K562 (cell line): ENCODE measurements at regions not wholly inside any gene's neighbourhood (a gene's known extent, or its start where the extent isn't known, plus 50 kb on each side); places are given as distances from the start of the nearest gene placed in this dataset.

Experiments
- ATAC-seq: fragments of 200-7000 bp; cut with Tn5 transposase; 3 replicates; pipeline ENCODE4 v1.9.1; 2020; ENCODE audit warnings: moderate library complexity
- BruUV-seq: library from RNA; stranded (reverse); fragments of 400-500 nt; replicated peaks from 2 replicates; lab custom pipeline; 2021; lab: Mats Ljungman, UMichigan
- CTCF ChIA-PET: fragments of 300-600 bp; formaldehyde crosslinking; extraction: SDS; loops from one replicate; lab custom pipeline; 2021; ENCODE audit warnings: low intra/inter-chr PET ratio; lab: Yijun Ruan, JAX
- POLR2A ChIA-PET: fragments of 300-600, 350-650 bp; sonication (Branson Sonifier 250); formaldehyde crosslinking; extraction: SDS; loops from one replicate; lab custom pipeline; 2021; ENCODE audit warnings: antibody characterized with exemption, inconsistent platforms; lab: Yijun Ruan, JAX
- DNase-seq, 4 experiments: peaks; one replicate each; pipeline versions ENCODE4 v3.0.0 to v3.0.0-alpha.2; 2011 to 2018; ENCODE audit warnings: low spot score in 3 of 4, mixed read lengths in 3 of 4; ENCODE audit errors: extremely low read depth in 1 of 4
- FAIRE-seq: peaks from 2 replicates; lab custom pipeline; 2011; peaks lifted over from hg19 to GRCh38; lab: Jason Lieb, UNC
- H2AFZ ChIP-seq: 2 replicates; pipeline ENCODE4 v1.6.0; 2011; ENCODE audit warnings: low read depth, low read length, control low read depth, inconsistent platforms
- H3K27ac ChIP-seq: fragments of 200-600 bp; 3 replicates; pipeline ENCODE4 v1.8.0; 2011; ENCODE audit warnings: low read depth, mild to moderate bottlenecking, control low read depth, inconsistent platforms, low read length, moderate library complexity, mixed read lengths; ENCODE audit errors: extremely low read depth
- H3K27me3 ChIP-seq, 2 experiments: fragments of 300-600 bp in 1 of 2; 2 replicates in 1 of 2; 3 replicates in 1 of 2; pipeline versions ENCODE4 v1.6.0 to v1.8.0; 2011; ENCODE audit warnings: inconsistent platforms in 2 of 2, low read length in 2 of 2, mild to moderate bottlenecking in 1 of 2, mixed read lengths in 1 of 2, moderate library complexity in 1 of 2; ENCODE audit not compliant: control insufficient read depth in 2 of 2, insufficient read depth in 2 of 2
- H3K36me3 ChIP-seq: fragments of 300-600 bp; 3 replicates; pipeline ENCODE4 v1.8.0; 2011; ENCODE audit warnings: mild to moderate bottlenecking, low read length, inconsistent platforms; ENCODE audit not compliant: control insufficient read depth, insufficient read depth
- H3K4me1 ChIP-seq, 2 experiments: fragments of 200-600 bp in 1 of 2; replicated peaks in 1 of 2; 2 replicates in 1 of 2; 3 replicates in 1 of 2; pipeline versions ENCODE4 v1.5.1 to v1.8.0; 2011; ENCODE audit warnings: inconsistent platforms in 2 of 2, low read length in 2 of 2, mild to moderate bottlenecking in 1 of 2, mixed read lengths in 1 of 2, moderate library complexity in 1 of 2; ENCODE audit not compliant: control insufficient read depth in 2 of 2, insufficient read depth in 2 of 2
- H3K4me2 ChIP-seq: 2 replicates; pipeline ENCODE4 v1.6.1; 2011; ENCODE audit warnings: low read length, control low read depth, inconsistent platforms, mixed read lengths; ENCODE audit not compliant: insufficient read depth
- H3K4me3 ChIP-seq: fragments of 200-600 bp; sonication (generic), shearing (Covaris generic); 2 replicates; pipeline ENCODE4 v1.5.1; 2016; ENCODE audit warnings: control low read depth, inconsistent platforms
- H3K79me2 ChIP-seq: fragments of 200-600 bp; 3 replicates; pipeline ENCODE4 v1.8.0; 2011; ENCODE audit warnings: low read length, inconsistent platforms; ENCODE audit not compliant: control insufficient read depth, insufficient read depth
- H3K9ac ChIP-seq, 2 experiments: 2 replicates each; pipeline versions ENCODE4 v1.6.0 to v1.6.1; 2011; ENCODE audit warnings: low read depth in 2 of 2, low read length in 2 of 2, control low read depth in 1 of 2, inconsistent platforms in 1 of 2, mild to moderate bottlenecking in 1 of 2, mixed read lengths in 1 of 2; ENCODE audit not compliant: insufficient read depth in 1 of 2
- H3K9me1 ChIP-seq: one replicate; pipeline ENCODE4 v1.6.0; 2011; ENCODE audit warnings: inconsistent platforms, mild to moderate bottlenecking, low read length, moderate library complexity; ENCODE audit not compliant: control insufficient read depth, insufficient read depth
- H3K9me3 ChIP-seq: replicated peaks from 2 replicates; pipeline ENCODE4 v1.5.1; 2011; ENCODE audit warnings: low read depth, low read length, inconsistent platforms; ENCODE audit not compliant: control insufficient read depth, insufficient read depth
- H4K20me1 ChIP-seq: replicated peaks from 2 replicates; pipeline ENCODE4 v1.6.1; 2011; ENCODE audit warnings: low read length, inconsistent platforms, mixed read lengths; ENCODE audit not compliant: control insufficient read depth, insufficient read depth
- FOSL1 ChIP-seq: fragments of 200-800 bp; sonication (Bioruptor generic); conservative IDR thresholded peaks from 2 replicates; pipeline ENCODE4 v1.6.1; 2016; ENCODE audit warnings: missing genetic modification characterization, missing compliant biosample characterization
- WGBS: fragments of 100-300 bp; shearing (Covaris generic); methylation state at CpG from one replicate; pipeline ENCODE4 v1.1.6; 2016; ENCODE audit warnings: low coverage, mixed read lengths; ENCODE audit not compliant: insufficient coverage; ENCODE audit errors: missing lambda C conversion rate; 5-methylcytosine and 5-hydroxymethylcytosine counted together
- in situ Hi-C: fragments of 300-500 bp; cut with MboI; formaldehyde crosslinking; loops from 4 replicates; pipeline ENCODE4 v1.15.0; 2018; ENCODE audit warnings: inconsistent platforms, mixed read lengths
- intact Hi-C: fragments of 100-400 bp; cut with micrococcal nuclease; formaldehyde crosslinking; loops from 2 replicates; pipeline ENCODE4 v1.14.2; 2022
- TF ChIP-seq, protein P1 (sequence below): fragments of 250-450 bp; sonication (Bioruptor Pico); IDR thresholded peaks from 2 replicates; pipeline ENCODE4 v1.8.0; 2022; ENCODE audit warnings: inconsistent platforms
- TF ChIP-seq, protein P2 (sequence below): fragments of 250-450 bp; sonication (Bioruptor Pico); IDR thresholded peaks from 2 replicates; pipeline ENCODE4 v1.8.0; 2021; ENCODE audit warnings: mild to moderate bottlenecking, moderate library complexity
- TF ChIP-seq, protein P3 (sequence below): fragments of 250-450 bp; sonication (Bioruptor Pico); IDR thresholded peaks from 2 replicates; pipeline ENCODE4 v1.4.0; 2020; ENCODE audit warnings: mild to moderate bottlenecking, moderate library complexity, borderline replicate concordance

DNA sequence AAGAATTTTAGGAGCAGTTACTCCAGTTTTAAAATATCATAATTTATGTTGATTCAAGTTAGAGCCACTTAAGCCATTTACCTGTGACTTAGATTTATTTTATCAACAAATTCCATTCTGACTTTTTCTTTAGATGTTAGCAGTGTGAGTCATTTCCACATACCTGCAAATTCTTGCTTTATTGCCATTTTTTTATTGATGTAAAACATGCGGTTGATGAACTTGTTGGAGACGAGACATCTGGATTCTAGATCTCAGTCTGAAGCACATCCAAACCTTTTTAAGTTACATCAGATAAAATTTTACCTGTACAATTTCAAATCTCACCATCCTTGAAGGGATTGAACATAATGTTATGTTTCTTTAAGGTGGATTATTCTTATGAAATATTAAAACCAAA, 240.9 kb downstream of the IRX1 start:
- POLR2A ChIA-PET, result no interaction called here
- H2AFZ ChIP-seq, result no peak overlapping the region
- no peaks in the 10 kb centered on the region for H3K9me3 ChIP-seq
- H3K79me2 ChIP-seq, result no peaks in the 10 kb centered on the region
- DNase-seq (no peak), ATAC-seq (no peak), FAIRE-seq (no peak)
- BruUV-seq, result no TSS peak
- 17% methylated on average over 2 of the region's 2 CpGs for WGBS
- intact Hi-C loops, result no loop called here
- no peaks in the 10 kb centered on the region for H4K20me1 ChIP-seq
- TF ChIP-seq, protein P1, sequence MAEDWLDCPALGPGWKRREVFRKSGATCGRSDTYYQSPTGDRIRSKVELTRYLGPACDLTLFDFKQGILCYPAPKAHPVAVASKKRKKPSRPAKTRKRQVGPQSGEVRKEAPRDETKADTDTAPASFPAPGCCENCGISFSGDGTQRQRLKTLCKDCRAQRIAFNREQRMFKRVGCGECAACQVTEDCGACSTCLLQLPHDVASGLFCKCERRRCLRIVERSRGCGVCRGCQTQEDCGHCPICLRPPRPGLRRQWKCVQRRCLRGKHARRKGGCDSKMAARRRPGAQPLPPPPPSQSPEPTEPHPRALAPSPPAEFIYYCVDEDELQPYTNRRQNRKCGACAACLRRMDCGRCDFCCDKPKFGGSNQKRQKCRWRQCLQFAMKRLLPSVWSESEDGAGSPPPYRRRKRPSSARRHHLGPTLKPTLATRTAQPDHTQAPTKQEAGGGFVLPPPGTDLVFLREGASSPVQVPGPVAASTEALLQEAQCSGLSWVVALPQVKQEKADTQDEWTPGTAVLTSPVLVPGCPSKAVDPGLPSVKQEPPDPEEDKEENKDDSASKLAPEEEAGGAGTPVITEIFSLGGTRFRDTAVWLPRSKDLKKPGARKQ, result no peak
- TF ChIP-seq, protein P2, sequence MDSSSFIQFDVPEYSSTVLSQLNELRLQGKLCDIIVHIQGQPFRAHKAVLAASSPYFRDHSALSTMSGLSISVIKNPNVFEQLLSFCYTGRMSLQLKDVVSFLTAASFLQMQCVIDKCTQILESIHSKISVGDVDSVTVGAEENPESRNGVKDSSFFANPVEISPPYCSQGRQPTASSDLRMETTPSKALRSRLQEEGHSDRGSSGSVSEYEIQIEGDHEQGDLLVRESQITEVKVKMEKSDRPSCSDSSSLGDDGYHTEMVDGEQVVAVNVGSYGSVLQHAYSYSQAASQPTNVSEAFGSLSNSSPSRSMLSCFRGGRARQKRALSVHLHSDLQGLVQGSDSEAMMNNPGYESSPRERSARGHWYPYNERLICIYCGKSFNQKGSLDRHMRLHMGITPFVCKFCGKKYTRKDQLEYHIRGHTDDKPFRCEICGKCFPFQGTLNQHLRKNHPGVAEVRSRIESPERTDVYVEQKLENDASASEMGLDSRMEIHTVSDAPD (CRISPR knock-in tag), result no peak
- TF ChIP-seq, protein P3, sequence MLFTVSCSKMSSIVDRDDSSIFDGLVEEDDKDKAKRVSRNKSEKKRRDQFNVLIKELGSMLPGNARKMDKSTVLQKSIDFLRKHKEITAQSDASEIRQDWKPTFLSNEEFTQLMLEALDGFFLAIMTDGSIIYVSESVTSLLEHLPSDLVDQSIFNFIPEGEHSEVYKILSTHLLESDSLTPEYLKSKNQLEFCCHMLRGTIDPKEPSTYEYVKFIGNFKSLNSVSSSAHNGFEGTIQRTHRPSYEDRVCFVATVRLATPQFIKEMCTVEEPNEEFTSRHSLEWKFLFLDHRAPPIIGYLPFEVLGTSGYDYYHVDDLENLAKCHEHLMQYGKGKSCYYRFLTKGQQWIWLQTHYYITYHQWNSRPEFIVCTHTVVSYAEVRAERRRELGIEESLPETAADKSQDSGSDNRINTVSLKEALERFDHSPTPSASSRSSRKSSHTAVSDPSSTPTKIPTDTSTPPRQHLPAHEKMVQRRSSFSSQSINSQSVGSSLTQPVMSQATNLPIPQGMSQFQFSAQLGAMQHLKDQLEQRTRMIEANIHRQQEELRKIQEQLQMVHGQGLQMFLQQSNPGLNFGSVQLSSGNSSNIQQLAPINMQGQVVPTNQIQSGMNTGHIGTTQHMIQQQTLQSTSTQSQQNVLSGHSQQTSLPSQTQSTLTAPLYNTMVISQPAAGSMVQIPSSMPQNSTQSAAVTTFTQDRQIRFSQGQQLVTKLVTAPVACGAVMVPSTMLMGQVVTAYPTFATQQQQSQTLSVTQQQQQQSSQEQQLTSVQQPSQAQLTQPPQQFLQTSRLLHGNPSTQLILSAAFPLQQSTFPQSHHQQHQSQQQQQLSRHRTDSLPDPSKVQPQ, result no peak
- TF ChIP-seq FOSL1 (tag), result no peak
- no peak overlapping the region for H3K4me3 ChIP-seq
- peaks cover 0 to 4% of the 10 kb centered on the region in 2 experiments; a peak in 2 of 5 replicates for H3K4me1 ChIP-seq
- H3K36me3 ChIP-seq, result no peaks in the 10 kb centered on the region
- in situ Hi-C loops, result no loop called here
- CTCF ChIA-PET, result no interaction called here
- H3K27me3 ChIP-seq, result no peaks in the 10 kb centered on the region
- no peaks in the 10 kb centered on the region for H3K9me1 ChIP-seq
- H3K9ac ChIP-seq, result no peak overlapping the region
- no peak overlapping the region for H3K27ac ChIP-seq
- no peak overlapping the region for H3K4me2 ChIP-seq
